Activated naive CD4-positive, alpha-beta T cell treated with anti-CD3 and anti-CD28 coated beads, Interleukin-2, amount 10 ng/mL, durations not matched to agents 7 days and 5 days (primary cell): ENCODE measurements at regions not wholly inside any gene's neighbourhood (a gene's known extent, or its start where the extent isn't known, plus 50 kb on each side); places are given as distances from the start of the nearest gene placed in this dataset.
"Not testable (repeated sequence)": the region's sequence is repeated elsewhere in the genome, so short reads cannot be mapped to it uniquely, and the experiment has no call there.

ENCODE experiments used
- CTCF ChIA-PET: fragments of 350-600 bp; sonication (Branson Sonifier 250); formaldehyde crosslinking; loops from one replicate; lab custom pipeline; 2021; ENCODE audit warnings: antibody characterized with exemption; lab: Charles Lee
- DNase-seq: peaks from one replicate; pipeline ENCODE4 v3.0.0-alpha.2; 2020
- H3K27ac Mint-ChIP-seq: one replicate; pipeline ENCODE4 v1.8.0; 2021; ENCODE audit warnings: mild to moderate bottlenecking, moderate library complexity, mixed read lengths
- H3K27me3 Mint-ChIP-seq: one replicate; pipeline ENCODE4 v1.8.0; 2021; ENCODE audit warnings: mild to moderate bottlenecking, mixed read lengths
- H3K36me3 Mint-ChIP-seq: one replicate; pipeline ENCODE4 v1.8.0; 2021; ENCODE audit warnings: mixed read lengths
- H3K4me1 Mint-ChIP-seq: one replicate; pipeline ENCODE4 v1.8.0; 2021; ENCODE audit warnings: mixed read lengths
- H3K4me3 Mint-ChIP-seq: one replicate; pipeline ENCODE4 v1.8.0; 2021; ENCODE audit warnings: mild to moderate bottlenecking, moderate library complexity, mixed read lengths
- H3K9me3 Mint-ChIP-seq: one replicate; pipeline ENCODE4 v1.8.0; 2021; ENCODE audit warnings: mixed read lengths

DNA sequence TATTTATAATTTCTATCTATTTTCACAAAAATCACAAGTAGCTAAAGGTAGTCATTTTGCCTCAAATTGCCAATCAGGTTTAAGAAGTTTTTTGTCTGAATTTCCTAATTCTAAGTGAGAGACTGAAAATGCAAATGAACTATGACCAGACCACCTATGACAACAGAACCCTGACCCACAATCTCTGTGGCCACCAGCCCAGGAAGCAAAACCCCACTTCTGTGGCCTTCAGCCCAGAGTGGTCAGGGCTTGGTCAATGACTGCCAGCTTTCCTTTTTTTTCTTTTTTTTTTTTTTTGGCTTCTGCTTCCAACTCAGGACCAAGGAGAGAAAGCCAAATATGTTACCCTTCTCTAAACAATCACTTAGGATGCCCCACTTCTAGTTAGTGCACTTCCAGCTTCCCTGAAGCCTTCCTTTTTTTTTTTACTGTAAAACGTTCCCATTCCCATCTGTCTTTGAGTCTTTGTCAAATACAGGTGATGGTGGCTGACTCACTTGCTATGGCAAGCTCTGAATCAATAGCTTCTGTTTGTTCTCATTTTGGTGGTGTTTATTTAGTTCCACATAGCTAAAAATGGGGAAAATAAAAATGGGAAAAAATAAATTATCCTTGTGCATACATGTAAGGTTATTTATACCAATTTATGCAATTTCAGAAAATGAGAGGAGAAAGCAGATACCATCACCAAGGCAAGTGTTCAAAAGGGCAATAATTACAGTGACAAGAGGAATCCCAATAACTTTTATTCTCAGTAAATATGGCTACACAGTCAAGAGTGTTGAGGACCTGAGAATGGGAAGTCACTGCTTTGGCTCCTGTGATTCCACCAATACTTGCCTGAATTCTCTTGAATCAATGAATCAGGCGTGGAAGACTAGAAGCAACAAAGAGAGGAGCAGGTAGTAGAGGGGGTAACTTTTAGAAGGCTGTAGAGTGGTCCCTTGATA, 170.3 kb upstream of the PDE7B start:
- Mint-ChIP-seq H3K4me1 (no peaks in the 10 kb centered on the region), H3K9me3 (no peaks in the 10 kb centered on the region), H3K36me3 (no peaks in the 10 kb centered on the region), H3K27me3 (no peaks in the 10 kb centered on the region), H3K27ac (no peak overlapping the region), H3K4me3 (no peak overlapping the region)
- no peak for DNase-seq
- CTCF ChIA-PET: interaction anchor here (0.7 to 2.7 kb wide), 3 partner anchors 108 to 228 kb away, joined by 4 to 8 read pairs (median 7); no protein-coding TSS in a partner anchor

DNA sequence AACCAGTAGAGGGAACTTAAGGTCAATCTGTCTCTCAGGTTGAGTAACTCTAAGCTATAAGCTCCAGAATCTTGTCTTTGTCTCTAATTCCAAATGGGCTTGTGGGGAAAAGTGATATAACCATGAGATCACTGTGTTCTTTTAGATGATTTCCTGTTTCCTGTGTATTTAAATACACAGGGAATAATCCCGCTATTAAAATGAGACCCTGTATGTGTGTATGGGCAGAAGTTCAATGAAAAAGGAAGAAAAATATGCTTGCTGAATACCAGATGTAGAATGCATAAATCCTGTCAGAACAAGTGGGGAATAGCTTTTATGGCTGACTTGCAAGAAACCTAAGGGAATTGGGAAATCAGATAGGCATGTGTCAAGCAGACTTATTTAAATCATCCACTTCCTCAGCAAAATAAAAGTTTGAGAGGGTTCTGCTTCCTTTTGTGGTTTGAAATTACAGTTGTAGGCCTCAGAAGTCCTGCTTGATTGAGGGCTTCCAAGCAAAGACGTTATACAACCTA, 164.7 kb upstream of the PDE7B start:
- no peaks in the 10 kb centered on the region for H3K36me3 Mint-ChIP-seq
- H3K27ac Mint-ChIP-seq: no peak overlapping the region
- no peak overlapping the region for H3K4me3 Mint-ChIP-seq
- H3K9me3 Mint-ChIP-seq: no peaks in the 10 kb centered on the region
- no peak for DNase-seq
- H3K4me1 Mint-ChIP-seq: peaks cover 4% of the 10 kb centered on the region
- CTCF ChIA-PET: interaction anchor here (1.4 kb wide), 1 partner anchor 223 kb away, joined by 3 read pairs; no protein-coding TSS in a partner anchor
- no peaks in the 10 kb centered on the region for H3K27me3 Mint-ChIP-seq

- H3K9me3 Mint-ChIP-seq, DNase-seq, H3K36me3 Mint-ChIP-seq, H3K4me1 Mint-ChIP-seq, CTCF ChIA-PET, H3K4me3 Mint-ChIP-seq, H3K27ac Mint-ChIP-seq, H3K27me3 Mint-ChIP-seq: not testable (repeated sequence)
Observed at GRCh38 chr6:135688476-135688875, 163.0 kb upstream of the PDE7B start.

GRCh38 chr6:135692426-135692825, 159.1 kb upstream of the PDE7B start:
- CTCF ChIA-PET: no interaction called here
- Mint-ChIP-seq H3K4me3 (no peak overlapping the region), H3K9me3 (no peaks in the 10 kb centered on the region), H3K4me1 (no peaks in the 10 kb centered on the region), H3K36me3 (no peaks in the 10 kb centered on the region), H3K27me3 (no peaks in the 10 kb centered on the region), H3K27ac (no peak overlapping the region)
- no peak for DNase-seq

DNA sequence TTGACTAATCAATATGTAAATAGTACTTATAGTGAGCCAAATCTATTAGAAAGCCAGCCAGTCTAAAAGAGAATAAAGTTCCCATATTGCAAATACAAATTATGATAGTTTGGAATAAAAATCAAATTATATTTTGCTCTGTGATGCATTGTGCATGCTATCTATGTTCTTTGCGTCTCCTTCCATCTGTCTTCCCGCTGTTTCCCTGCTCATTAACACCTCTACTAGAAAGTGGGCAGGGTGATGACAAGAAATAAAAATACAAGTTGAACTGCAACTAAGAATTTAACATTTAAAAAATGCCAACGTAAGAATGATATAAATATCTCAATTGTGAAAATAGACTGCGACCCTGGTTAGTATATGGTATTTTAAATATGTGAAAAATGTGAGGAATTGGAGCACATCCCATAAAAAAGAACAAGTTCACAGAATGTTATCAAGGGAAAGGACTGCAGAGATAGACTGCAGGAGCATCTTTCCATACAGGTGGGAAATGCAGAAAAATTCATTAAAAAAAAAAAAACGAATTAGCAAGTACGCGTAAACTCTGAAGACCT, 157.6 kb upstream of the PDE7B start:
- H3K4me3 Mint-ChIP-seq: no peak overlapping the region
- no peaks in the 10 kb centered on the region for H3K9me3 Mint-ChIP-seq
- no peak for DNase-seq
- no peaks in the 10 kb centered on the region for H3K4me1 Mint-ChIP-seq
- no peak overlapping the region for H3K27ac Mint-ChIP-seq
- no peaks in the 10 kb centered on the region for H3K36me3 Mint-ChIP-seq
- CTCF ChIA-PET: no interaction called here
- H3K27me3 Mint-ChIP-seq: peaks cover 4% of the 10 kb centered on the region

DNA sequence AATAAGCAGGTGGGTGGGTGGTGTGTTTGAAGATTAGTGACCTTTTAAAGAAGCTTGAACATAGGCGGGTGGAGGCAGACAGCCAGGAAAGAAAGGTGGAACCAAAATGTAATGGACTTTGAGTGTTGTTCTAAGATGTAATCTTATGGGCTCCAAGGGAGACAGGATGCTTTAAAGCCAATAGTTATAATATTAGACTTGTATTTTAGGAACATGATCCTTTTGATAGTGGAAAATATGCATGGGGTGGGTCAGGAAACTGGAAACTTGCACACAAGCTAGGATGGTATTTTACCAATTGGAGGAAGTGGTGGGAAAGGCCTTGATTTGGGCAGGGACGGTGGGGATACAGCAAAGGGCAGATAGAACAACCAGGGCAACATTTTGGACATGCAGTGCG, 151.8 kb upstream of the PDE7B start:
- Mint-ChIP-seq H3K4me3 (no peak overlapping the region), H3K36me3 (no peaks in the 10 kb centered on the region), H3K4me1 (no peaks in the 10 kb centered on the region), H3K9me3 (no peaks in the 10 kb centered on the region), H3K27me3 (peaks cover 10% of the 10 kb centered on the region), H3K27ac (no peak overlapping the region)
- no peak for DNase-seq
- CTCF ChIA-PET: no interaction called here

DNA sequence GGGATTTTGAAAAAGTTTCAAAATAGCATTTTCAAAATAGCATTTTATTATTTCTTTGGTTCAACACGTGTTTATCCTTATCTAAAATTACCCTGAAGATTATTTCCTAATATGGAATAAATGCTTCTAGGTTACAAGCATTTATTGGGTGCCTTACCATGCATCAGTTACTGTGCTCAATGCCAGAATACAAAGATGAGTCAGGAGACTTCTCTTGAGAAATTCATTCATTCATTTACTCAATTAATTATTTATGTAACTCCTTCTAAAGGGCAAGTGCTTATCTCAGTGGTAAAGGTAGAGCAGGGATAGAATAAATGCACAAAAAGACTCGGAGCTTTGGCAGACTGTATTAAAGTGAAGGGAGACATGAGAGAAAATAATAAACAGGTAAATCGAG, 150.1 kb upstream of the PDE7B start:
- Mint-ChIP-seq H3K36me3 (no peaks in the 10 kb centered on the region), H3K9me3 (no peaks in the 10 kb centered on the region), H3K4me3 (no peak overlapping the region), H3K4me1 (no peaks in the 10 kb centered on the region), H3K27ac (no peak overlapping the region), H3K27me3 (peaks cover 14% of the 10 kb centered on the region)
- no peak for DNase-seq
- CTCF ChIA-PET: no interaction called here

DNA sequence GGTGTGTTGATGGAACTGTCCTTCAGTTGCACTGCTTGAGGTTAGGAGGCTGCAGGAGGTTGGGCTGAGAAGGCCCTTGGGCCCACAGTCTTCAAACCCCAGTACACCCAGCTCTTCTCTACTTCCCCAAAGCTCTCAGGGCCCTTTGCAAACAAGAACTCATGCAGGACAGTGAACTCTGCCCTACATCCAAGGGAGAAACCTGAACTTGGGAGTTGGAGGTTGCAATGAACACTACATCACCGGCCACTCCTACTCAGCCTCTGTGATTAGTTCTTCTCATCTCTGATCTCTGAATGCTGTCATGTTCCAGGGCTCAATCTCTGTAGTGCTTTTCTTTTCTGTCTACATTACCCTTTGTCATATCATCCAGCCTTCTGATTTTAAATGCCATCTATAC, 148.5 kb upstream of the PDE7B start:
- H3K4me3 Mint-ChIP-seq: no peak overlapping the region
- no peak for DNase-seq
- no peaks in the 10 kb centered on the region for H3K36me3 Mint-ChIP-seq
- CTCF ChIA-PET: no interaction called here
- no peaks in the 10 kb centered on the region for H3K9me3 Mint-ChIP-seq
- H3K4me1 Mint-ChIP-seq: no peaks in the 10 kb centered on the region
- H3K27ac Mint-ChIP-seq: no peak overlapping the region
- H3K27me3 Mint-ChIP-seq: peaks cover 10% of the 10 kb centered on the region

DNA sequence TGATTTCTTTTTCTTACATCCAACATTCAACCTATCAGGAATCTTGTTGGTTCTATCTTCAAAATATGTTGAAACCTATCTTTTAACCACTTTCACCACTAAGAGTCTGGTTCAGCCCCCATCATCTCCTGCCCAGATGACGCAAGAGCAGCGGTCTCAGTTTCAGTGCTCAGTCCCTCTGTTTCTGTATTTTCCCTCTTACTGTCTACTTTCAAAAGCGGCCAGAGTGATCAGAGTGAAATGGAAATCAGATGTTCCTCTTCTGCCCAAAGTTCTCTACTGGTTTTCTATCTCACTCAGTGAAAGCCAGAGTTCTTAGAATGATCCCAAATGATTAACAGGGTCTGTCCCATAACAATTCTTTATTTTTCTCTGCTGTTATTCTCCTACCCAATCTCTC, 147.9 kb upstream of the PDE7B start:
- H3K9me3 Mint-ChIP-seq: no peaks in the 10 kb centered on the region
- H3K4me1 Mint-ChIP-seq: no peaks in the 10 kb centered on the region
- CTCF ChIA-PET: no interaction called here
- no peaks in the 10 kb centered on the region for H3K36me3 Mint-ChIP-seq
- no peak for DNase-seq
- no peak overlapping the region for H3K4me3 Mint-ChIP-seq
- no peak overlapping the region for H3K27ac Mint-ChIP-seq
- peaks cover 10% of the 10 kb centered on the region for H3K27me3 Mint-ChIP-seq

GRCh38 chr6:135707426-135707825, 144.1 kb upstream of the PDE7B start:
- H3K4me1 Mint-ChIP-seq: no peaks in the 10 kb centered on the region
- no peaks in the 10 kb centered on the region for H3K36me3 Mint-ChIP-seq
- DNase-seq: no peak
- CTCF ChIA-PET: no interaction called here
- no peaks in the 10 kb centered on the region for H3K9me3 Mint-ChIP-seq
- no peak overlapping the region for H3K27ac Mint-ChIP-seq
- H3K4me3 Mint-ChIP-seq: no peak overlapping the region
- H3K27me3 Mint-ChIP-seq: peaks cover 10% of the 10 kb centered on the region

GRCh38 chr6:135710042-135710441, 141.5 kb upstream of the PDE7B start:
- no peaks in the 10 kb centered on the region for H3K36me3 Mint-ChIP-seq
- H3K27ac Mint-ChIP-seq: no peak overlapping the region
- no peaks in the 10 kb centered on the region for H3K9me3 Mint-ChIP-seq
- CTCF ChIA-PET: no interaction called here
- no peak overlapping the region for H3K4me3 Mint-ChIP-seq
- H3K27me3 Mint-ChIP-seq: peaks cover 2% of the 10 kb centered on the region
- H3K4me1 Mint-ChIP-seq: no peaks in the 10 kb centered on the region
- DNase-seq: no peak

DNA sequence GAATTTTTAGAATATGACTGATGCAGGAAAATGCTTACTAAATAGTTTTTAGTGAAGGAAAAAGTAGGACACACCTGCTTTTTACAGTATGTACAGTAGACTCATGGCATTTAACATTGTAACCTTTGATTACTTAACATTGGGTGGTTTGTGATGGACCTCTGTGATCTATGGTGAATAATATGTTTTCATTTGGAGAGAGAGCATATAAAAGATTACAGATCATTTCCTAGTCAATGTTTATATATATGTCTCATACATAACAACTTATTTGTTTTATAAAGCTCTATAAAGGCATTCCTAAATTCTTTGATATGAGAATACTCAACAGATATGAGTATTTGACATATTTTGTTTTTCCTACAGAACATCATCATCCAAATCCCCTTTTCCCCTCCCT, 129.3 kb upstream of the PDE7B start:
- CTCF ChIA-PET: no interaction called here
- no peaks in the 10 kb centered on the region for H3K27me3 Mint-ChIP-seq
- H3K36me3 Mint-ChIP-seq: no peaks in the 10 kb centered on the region
- H3K4me1 Mint-ChIP-seq: no peaks in the 10 kb centered on the region
- no peak overlapping the region for H3K27ac Mint-ChIP-seq
- H3K9me3 Mint-ChIP-seq: peaks cover 20% of the 10 kb centered on the region
- no peak overlapping the region for H3K4me3 Mint-ChIP-seq
- no peak for DNase-seq

- H3K27me3 Mint-ChIP-seq: no peaks in the 10 kb centered on the region
- no peak for DNase-seq
- H3K36me3 Mint-ChIP-seq: no peaks in the 10 kb centered on the region
- no peak overlapping the region for H3K27ac Mint-ChIP-seq
- H3K9me3 Mint-ChIP-seq: peaks cover 20% of the 10 kb centered on the region
- H3K4me3 Mint-ChIP-seq: no peak overlapping the region
- H3K4me1 Mint-ChIP-seq: no peaks in the 10 kb centered on the region
- CTCF ChIA-PET: no interaction called here
Observed at GRCh38 chr6:135722679-135723078, 128.8 kb upstream of the PDE7B start.

DNA sequence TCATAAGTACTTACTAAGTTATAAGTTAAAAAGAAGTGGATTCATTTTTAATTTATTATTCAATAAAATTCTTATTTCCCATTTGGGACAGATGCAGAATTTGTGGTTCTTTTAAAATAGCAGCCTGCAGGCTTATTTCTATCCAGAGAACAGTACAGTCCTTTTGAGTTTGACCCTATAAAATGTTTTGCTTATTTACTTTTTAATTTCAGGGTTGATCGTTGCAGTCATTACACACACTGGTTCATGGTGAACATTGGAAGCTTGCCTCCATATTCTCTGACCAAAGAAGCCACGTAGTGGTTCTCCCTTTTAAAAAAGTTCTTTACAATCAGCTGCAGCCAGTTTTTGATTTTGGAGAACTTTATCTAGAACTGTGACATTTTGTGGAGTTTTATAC, 122.9 kb upstream of the PDE7B start:
- DNase-seq: no peak
- Mint-ChIP-seq H3K4me1 (no peaks in the 10 kb centered on the region), H3K27ac (no peak overlapping the region), H3K27me3 (peaks cover 5% of the 10 kb centered on the region), H3K4me3 (no peak overlapping the region), H3K36me3 (no peaks in the 10 kb centered on the region), H3K9me3 (peaks cover 16% of the 10 kb centered on the region)
- CTCF ChIA-PET: no interaction called here

GRCh38 chr6:135731116-135731515, 120.4 kb upstream of the PDE7B start:
- no peak for DNase-seq
- no peaks in the 10 kb centered on the region for H3K4me1 Mint-ChIP-seq
- peaks cover 4% of the 10 kb centered on the region for H3K9me3 Mint-ChIP-seq
- no peaks in the 10 kb centered on the region for H3K36me3 Mint-ChIP-seq
- no peak overlapping the region for H3K27ac Mint-ChIP-seq
- CTCF ChIA-PET: no interaction called here
- peaks cover 8% of the 10 kb centered on the region for H3K27me3 Mint-ChIP-seq
- H3K4me3 Mint-ChIP-seq: no peak overlapping the region
